ENCODE measurements at regions not wholly inside any gene's neighbourhood (a gene's known extent, or its start where the extent isn't known, plus 50 kb on each side); places are given as distances from the start of the nearest gene placed in this dataset.

DNA sequence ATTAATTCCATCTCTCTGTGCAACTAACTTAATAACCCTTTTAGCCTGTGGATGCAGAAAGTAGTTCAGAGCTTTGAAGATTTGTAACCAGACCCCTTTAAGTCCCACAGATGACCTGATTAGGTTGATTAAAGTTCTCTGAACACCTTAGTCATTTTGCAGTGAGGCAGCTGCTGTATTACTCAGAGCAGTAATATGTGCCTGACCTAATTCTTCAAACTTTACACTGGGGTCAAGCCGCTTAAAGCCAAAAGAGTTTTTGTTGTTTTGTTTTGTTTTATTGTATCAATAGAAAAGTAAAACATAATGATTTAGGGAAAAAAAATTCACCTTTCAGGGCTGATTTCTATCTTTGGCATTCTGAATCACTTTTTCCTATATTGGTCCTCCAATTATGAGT is 78.6 kb upstream of the PLEKHG7 start:
- no peak for TF ChIP-seq EZH2 (IDR thresholded peaks at IDR 0.05)
- no peak for TF ChIP-seq POLR2AphosphoS5 (IDR thresholded peaks at IDR 0.05; ENCODE audit: borderline replicate concordance, low read depth, low read length)
